ENCODE measurements at regions not wholly inside any gene's neighbourhood (a gene's known extent, or its start where the extent isn't known, plus 50 kb on each side); places are given as distances from the start of the nearest gene placed in this dataset.
"Not testable (repeated sequence)": the region's sequence is repeated elsewhere in the genome, so short reads cannot be mapped to it uniquely, and the experiment has no call there.

GRCh38 chr9:66837242-66837937 lies 63.1 kb upstream of the ZNF658 start:
- H3K27ac ChIP-seq (ENCODE audit: low read depth, low read length); H3K4me3 ChIP-seq (ENCODE audit: low read length); ATAC-seq; H3K36me3 Mint-ChIP-seq; DNase-seq; H3K36me3 ChIP-seq (ENCODE audit: control insufficient read depth in 2 of 3, insufficient read depth in 3 of 3, low read length in 3 of 3); H3K27me3 Mint-ChIP-seq; intact Hi-C loops (cut with micrococcal nuclease); POLR2A ChIA-PET; H3K4me1 Mint-ChIP-seq; H3K4me1 ChIP-seq (ENCODE audit: control insufficient read depth in 2 of 2, insufficient read depth in 2 of 2, low read length in 2 of 2); H3K9me3 ChIP-seq (ENCODE audit: control insufficient read depth in 2 of 3, low read length in 3 of 3); H3K9me3 Mint-ChIP-seq; CTCF ChIA-PET; H3K4me3 Mint-ChIP-seq; H3K27me3 ChIP-seq (ENCODE audit: control insufficient read depth in 2 of 2, insufficient read depth in 2 of 2, low read length in 2 of 2); H3K27ac Mint-ChIP-seq: not testable (repeated sequence)

Data from naive thymus-derived CD4-positive, alpha-beta T cell (primary cell).